K562 (cell line): ENCODE measurements at regions not wholly inside any gene's neighbourhood (a gene's known extent, or its start where the extent isn't known, plus 50 kb on each side); places are given as distances from the start of the nearest gene placed in this dataset.

Experiments used
- ATAC-seq: fragments of 200-7000 bp; cut with Tn5 transposase; 3 replicates; pipeline ENCODE4 v1.9.1; 2020; ENCODE audit warnings: moderate library complexity
- BruUV-seq: library from RNA; stranded (reverse); fragments of 400-500 nt; replicated peaks from 2 replicates; lab custom pipeline; 2021; lab: Mats Ljungman, UMichigan
- CTCF ChIA-PET: fragments of 300-600 bp; formaldehyde crosslinking; extraction: SDS; loops from one replicate; lab custom pipeline; 2021; ENCODE audit warnings: low intra/inter-chr PET ratio; lab: Yijun Ruan, JAX
- POLR2A ChIA-PET: fragments of 300-600, 350-650 bp; sonication (Branson Sonifier 250); formaldehyde crosslinking; extraction: SDS; loops from one replicate; lab custom pipeline; 2021; ENCODE audit warnings: antibody characterized with exemption, inconsistent platforms; lab: Yijun Ruan, JAX
- DNase-seq, 4 experiments: peaks; one replicate each; pipeline versions ENCODE4 v3.0.0 to v3.0.0-alpha.2; 2011 to 2018; ENCODE audit warnings: low spot score in 3 of 4, mixed read lengths in 3 of 4; ENCODE audit errors: extremely low read depth in 1 of 4
- FAIRE-seq: peaks from 2 replicates; lab custom pipeline; 2011; peaks lifted over from hg19 to GRCh38; lab: Jason Lieb, UNC
- H2AFZ ChIP-seq: 2 replicates; pipeline ENCODE4 v1.6.0; 2011; ENCODE audit warnings: low read depth, low read length, control low read depth, inconsistent platforms
- H3K27ac ChIP-seq: fragments of 200-600 bp; 3 replicates; pipeline ENCODE4 v1.8.0; 2011; ENCODE audit warnings: low read depth, mild to moderate bottlenecking, control low read depth, inconsistent platforms, low read length, moderate library complexity, mixed read lengths; ENCODE audit errors: extremely low read depth
- H3K27me3 ChIP-seq, 2 experiments: fragments of 300-600 bp in 1 of 2; 2 replicates in 1 of 2; 3 replicates in 1 of 2; pipeline versions ENCODE4 v1.6.0 to v1.8.0; 2011; ENCODE audit warnings: inconsistent platforms in 2 of 2, low read length in 2 of 2, mild to moderate bottlenecking in 1 of 2, mixed read lengths in 1 of 2, moderate library complexity in 1 of 2; ENCODE audit not compliant: control insufficient read depth in 2 of 2, insufficient read depth in 2 of 2
- H3K36me3 ChIP-seq: fragments of 300-600 bp; 3 replicates; pipeline ENCODE4 v1.8.0; 2011; ENCODE audit warnings: mild to moderate bottlenecking, low read length, inconsistent platforms; ENCODE audit not compliant: control insufficient read depth, insufficient read depth
- H3K4me1 ChIP-seq, 2 experiments: fragments of 200-600 bp in 1 of 2; replicated peaks in 1 of 2; 2 replicates in 1 of 2; 3 replicates in 1 of 2; pipeline versions ENCODE4 v1.5.1 to v1.8.0; 2011; ENCODE audit warnings: inconsistent platforms in 2 of 2, low read length in 2 of 2, mild to moderate bottlenecking in 1 of 2, mixed read lengths in 1 of 2, moderate library complexity in 1 of 2; ENCODE audit not compliant: control insufficient read depth in 2 of 2, insufficient read depth in 2 of 2
- H3K4me2 ChIP-seq: 2 replicates; pipeline ENCODE4 v1.6.1; 2011; ENCODE audit warnings: low read length, control low read depth, inconsistent platforms, mixed read lengths; ENCODE audit not compliant: insufficient read depth
- H3K4me3 ChIP-seq: fragments of 200-600 bp; sonication (generic), shearing (Covaris generic); 2 replicates; pipeline ENCODE4 v1.5.1; 2016; ENCODE audit warnings: control low read depth, inconsistent platforms
- H3K79me2 ChIP-seq: fragments of 200-600 bp; 3 replicates; pipeline ENCODE4 v1.8.0; 2011; ENCODE audit warnings: low read length, inconsistent platforms; ENCODE audit not compliant: control insufficient read depth, insufficient read depth
- H3K9ac ChIP-seq, 2 experiments: 2 replicates each; pipeline versions ENCODE4 v1.6.0 to v1.6.1; 2011; ENCODE audit warnings: low read depth in 2 of 2, low read length in 2 of 2, control low read depth in 1 of 2, inconsistent platforms in 1 of 2, mild to moderate bottlenecking in 1 of 2, mixed read lengths in 1 of 2; ENCODE audit not compliant: insufficient read depth in 1 of 2
- H3K9me1 ChIP-seq: one replicate; pipeline ENCODE4 v1.6.0; 2011; ENCODE audit warnings: inconsistent platforms, mild to moderate bottlenecking, low read length, moderate library complexity; ENCODE audit not compliant: control insufficient read depth, insufficient read depth
- H3K9me3 ChIP-seq: replicated peaks from 2 replicates; pipeline ENCODE4 v1.5.1; 2011; ENCODE audit warnings: low read depth, low read length, inconsistent platforms; ENCODE audit not compliant: control insufficient read depth, insufficient read depth
- H4K20me1 ChIP-seq: replicated peaks from 2 replicates; pipeline ENCODE4 v1.6.1; 2011; ENCODE audit warnings: low read length, inconsistent platforms, mixed read lengths; ENCODE audit not compliant: control insufficient read depth, insufficient read depth
- ARID4B ChIP-seq: sonication (generic); formaldehyde crosslinking; IDR thresholded peaks from 2 replicates; pipeline ENCODE4 v1.8.0; 2022; ENCODE audit warnings: mild to moderate bottlenecking, missing genetic modification reagents
- BHLHE40 ChIP-seq: IDR thresholded peaks from 2 replicates; pipeline ENCODE4 v1.6.1; 2011; ENCODE audit warnings: low read length, improper control_type of control experiment
- C11orf30 ChIP-seq: fragments of 450-650 bp; IDR thresholded peaks from 2 replicates; pipeline ENCODE4 v1.6.1; 2016; ENCODE audit warnings: low read depth, mild to moderate bottlenecking
- E2F8 ChIP-seq: fragments of 450-650 bp; IDR thresholded peaks from 2 replicates; pipeline ENCODE4 v1.7.1; 2018; ENCODE audit warnings: mild to moderate bottlenecking, low read depth; ENCODE audit not compliant: partially characterized antibody
- ELF2 ChIP-seq: fragments of 250-450 bp; sonication (Bioruptor Pico); IDR thresholded peaks from 2 replicates; pipeline ENCODE4 v1.5.0; 2021; ENCODE audit warnings: mild to moderate bottlenecking
- ETV5 ChIP-seq: sonication (generic); formaldehyde crosslinking; IDR thresholded peaks from 2 replicates; pipeline ENCODE4 v1.4.0; 2020; ENCODE audit warnings: low read depth, mild to moderate bottlenecking, missing genetic modification reagents
- MITF ChIP-seq: IDR thresholded peaks from 2 replicates; pipeline ENCODE4 v1.6.1; 2014; ENCODE audit warnings: antibody characterized with exemption
- MLX ChIP-seq, 2 experiments: fragments of 450-650 bp in 1 of 2; sonication (generic) in 1 of 2; formaldehyde crosslinking; conservative IDR thresholded peaks; 2 replicates each; pipeline versions ENCODE4 v1.4.0 to v1.8.1; 2020 to 2022; ENCODE audit warnings: mild to moderate bottlenecking in 1 of 2, missing genetic modification reagents in 1 of 2
- PTRF ChIP-seq: fragments of 450-650 bp; IDR thresholded peaks from 2 replicates; pipeline ENCODE4 v1.6.1; 2016; ENCODE audit warnings: mild to moderate bottlenecking, missing genetic modification characterization, missing compliant biosample characterization
- SRSF3 ChIP-seq: fragments of 200-400 bp; formaldehyde crosslinking; IDR thresholded peaks from 2 replicates; pipeline ENCODE4 v1.6.1; 2016; ENCODE audit warnings: mild to moderate bottlenecking, low read length, moderate library complexity; ENCODE audit not compliant: insufficient read depth
- TCF7L2 ChIP-seq: fragments of 150-350 bp; IDR thresholded peaks from 2 replicates; pipeline ENCODE4 v1.6.1; 2016; ENCODE audit warnings: low read depth, mild to moderate bottlenecking, low read length, moderate library complexity
- YY1 ChIP-seq, 3 experiments: IDR thresholded peaks; 2 replicates each; pipeline ENCODE4 v1.6.1; 2011; ENCODE audit warnings: low read length in 2 of 3, mild to moderate bottlenecking in 2 of 3, moderate library complexity in 2 of 3, borderline replicate concordance in 1 of 3, control low read depth in 1 of 3, low read depth in 1 of 3; ENCODE audit not compliant: insufficient read depth in 3 of 3, insufficient replicate concordance in 2 of 3, control insufficient read depth in 1 of 3, insufficient read length in 1 of 3; ENCODE audit errors: extremely low read depth in 1 of 3
- WGBS: fragments of 100-300 bp; shearing (Covaris generic); methylation state at CpG from one replicate; pipeline ENCODE4 v1.1.6; 2016; ENCODE audit warnings: low coverage, mixed read lengths; ENCODE audit not compliant: insufficient coverage; ENCODE audit errors: missing lambda C conversion rate; 5-methylcytosine and 5-hydroxymethylcytosine counted together
- in situ Hi-C: fragments of 300-500 bp; cut with MboI; formaldehyde crosslinking; loops from 4 replicates; pipeline ENCODE4 v1.15.0; 2018; ENCODE audit warnings: inconsistent platforms, mixed read lengths
- intact Hi-C: fragments of 100-400 bp; cut with micrococcal nuclease; formaldehyde crosslinking; loops from 2 replicates; pipeline ENCODE4 v1.14.2; 2022

GRCh38 chr11:11763796-11764422 lies 77.9 kb upstream of the USP47 start:
- WGBS: 0% methylated on average over 4 of the region's 4 CpGs
- Histone ChIP-seq H3K9me1 (no peaks in the 10 kb centered on the region), H3K27ac (no peak overlapping the region), H3K36me3 (no peaks in the 10 kb centered on the region), H3K4me3 (no peak overlapping the region), H3K27me3 (peaks cover 0 to 16% of the 10 kb centered on the region in 2 experiments; a peak in 1 of 5 replicates), H3K9me3 (no peaks in the 10 kb centered on the region), H3K4me1 (no peaks in the 10 kb centered on the region), H2AFZ (no peak overlapping the region), H3K79me2 (no peaks in the 10 kb centered on the region), H3K9ac (no peak overlapping the region), H4K20me1 (no peaks in the 10 kb centered on the region; the same call in 1 of the 2 replicates), H3K4me2 (no peak overlapping the region)
- POLR2A ChIA-PET: interaction anchor here (0.5 to 1.2 kb wide), 3 partner anchors 10 to 107 kb away, joined by 3 read pairs; no protein-coding TSS in a partner anchor
- no peak for FAIRE-seq
- CTCF ChIA-PET: no interaction called here
- no TSS peak for BruUV-seq
- no peak for ATAC-seq
- DNase-seq: no peak
- in situ Hi-C loops: no loop called here
- intact Hi-C loops: no loop called here
- TF ChIP-seq ARID4B (CRISPR knock-in tag) (no peak), TCF7L2 (no peak), E2F8 (no peak), SRSF3 (no peak), YY1 (IDR thresholded peaks at IDR 0.05; ENCODE audit: borderline replicate concordance in 1 of 3, control insufficient read depth in 1 of 3, extremely low read depth in 1 of 3, insufficient read depth in 3 of 3, insufficient read length in 1 of 3, insufficient replicate concordance in 2 of 3, low read depth in 1 of 3, low read length in 2 of 3) (no peak), C11orf30 (no peak), ELF2 (CRISPR knock-in tag) (no peak), MLX (CRISPR knock-in tag; conservative IDR thresholded peaks at IDR 0.05) (no peak), PTRF (tag) (no peak), MITF (no peak), BHLHE40 (no peak), ETV5 (CRISPR knock-in tag) (no peak)
